ENCODE measurements at regions not wholly inside any gene's neighbourhood (a gene's known extent, or its start where the extent isn't known, plus 50 kb on each side); places are given as distances from the start of the nearest gene placed in this dataset.

- no peaks in the 10 kb centered on the region for H3K36me3 Mint-ChIP-seq (ENCODE audit: insufficient read depth, unreplicated experiment)
- TF ChIP-seq, protein P1, sequence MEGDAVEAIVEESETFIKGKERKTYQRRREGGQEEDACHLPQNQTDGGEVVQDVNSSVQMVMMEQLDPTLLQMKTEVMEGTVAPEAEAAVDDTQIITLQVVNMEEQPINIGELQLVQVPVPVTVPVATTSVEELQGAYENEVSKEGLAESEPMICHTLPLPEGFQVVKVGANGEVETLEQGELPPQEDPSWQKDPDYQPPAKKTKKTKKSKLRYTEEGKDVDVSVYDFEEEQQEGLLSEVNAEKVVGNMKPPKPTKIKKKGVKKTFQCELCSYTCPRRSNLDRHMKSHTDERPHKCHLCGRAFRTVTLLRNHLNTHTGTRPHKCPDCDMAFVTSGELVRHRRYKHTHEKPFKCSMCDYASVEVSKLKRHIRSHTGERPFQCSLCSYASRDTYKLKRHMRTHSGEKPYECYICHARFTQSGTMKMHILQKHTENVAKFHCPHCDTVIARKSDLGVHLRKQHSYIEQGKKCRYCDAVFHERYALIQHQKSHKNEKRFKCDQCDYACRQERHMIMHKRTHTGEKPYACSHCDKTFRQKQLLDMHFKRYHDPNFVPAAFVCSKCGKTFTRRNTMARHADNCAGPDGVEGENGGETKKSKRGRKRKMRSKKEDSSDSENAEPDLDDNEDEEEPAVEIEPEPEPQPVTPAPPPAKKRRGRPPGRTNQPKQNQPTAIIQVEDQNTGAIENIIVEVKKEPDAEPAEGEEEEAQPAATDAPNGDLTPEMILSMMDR (IDR thresholded peaks at IDR 0.05; ENCODE audit: unreplicated experiment) = no peak
- H3K4me3 Mint-ChIP-seq (ENCODE audit: unreplicated experiment) = no peak overlapping the region
- CTCF ChIA-PET = no interaction called here
- intact Hi-C loops (cut with micrococcal nuclease) = no loop called here
- POLR2A ChIA-PET = no interaction called here
- no peak overlapping the region for H3K27ac Mint-ChIP-seq (ENCODE audit: low read depth, unreplicated experiment)
- H3K27me3 Mint-ChIP-seq (ENCODE audit: insufficient read depth, unreplicated experiment) = no peaks in the 10 kb centered on the region
- no peak for DNase-seq (ENCODE audit: unreplicated experiment)
- no peaks in the 10 kb centered on the region for H3K4me1 Mint-ChIP-seq (ENCODE audit: insufficient read depth, unreplicated experiment)
- BruUV-seq (replicated peaks) = no TSS peak
- peaks cover 10% of the 10 kb centered on the region for H3K9me3 Mint-ChIP-seq (ENCODE audit: unreplicated experiment)
Measured at GRCh38 chr1:4425892-4426291, 228.5 kb upstream of the AJAP1 start.

DNA sequence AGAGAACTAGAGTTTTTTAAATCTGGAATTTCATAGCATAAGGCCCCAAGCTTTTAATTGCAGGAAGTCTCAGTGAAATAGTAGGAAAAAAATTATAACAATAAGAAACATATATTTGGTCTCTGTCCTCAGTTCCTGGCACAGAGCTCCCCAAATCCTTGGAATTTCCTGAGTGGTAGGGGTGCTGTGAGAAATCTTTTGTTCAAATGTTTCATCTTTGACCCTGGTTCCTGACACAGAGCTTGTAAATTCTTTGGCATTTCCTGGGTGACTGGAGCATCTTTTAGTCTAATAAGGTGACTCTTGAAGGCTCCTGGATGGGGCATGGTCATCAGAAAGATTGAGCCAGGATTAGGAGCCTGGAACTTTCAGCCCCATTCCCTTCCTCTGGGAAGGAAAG, 225.7 kb upstream of the AJAP1 start:
- Mint-ChIP-seq H3K27ac (ENCODE audit: low read depth, unreplicated experiment) (no peak overlapping the region), H3K4me1 (ENCODE audit: insufficient read depth, unreplicated experiment) (no peaks in the 10 kb centered on the region), H3K9me3 (ENCODE audit: unreplicated experiment) (peaks cover 17% of the 10 kb centered on the region), H3K27me3 (ENCODE audit: insufficient read depth, unreplicated experiment) (no peaks in the 10 kb centered on the region), H3K36me3 (ENCODE audit: insufficient read depth, unreplicated experiment) (no peaks in the 10 kb centered on the region), H3K4me3 (ENCODE audit: unreplicated experiment) (no peak overlapping the region)
- no TSS peak for BruUV-seq (replicated peaks)
- TF ChIP-seq, protein P1 (IDR thresholded peaks at IDR 0.05; ENCODE audit: unreplicated experiment) = no peak
- intact Hi-C loops (cut with micrococcal nuclease) = no loop called here
- CTCF ChIA-PET = interaction anchor here (0.6 to 0.9 kb wide), 3 partner anchors 39 to 1035 kb away, joined by 3 to 4 read pairs (median 3); no protein-coding TSS in a partner anchor
- POLR2A ChIA-PET = no interaction called here
- DNase-seq (ENCODE audit: unreplicated experiment) = no peak

DNA sequence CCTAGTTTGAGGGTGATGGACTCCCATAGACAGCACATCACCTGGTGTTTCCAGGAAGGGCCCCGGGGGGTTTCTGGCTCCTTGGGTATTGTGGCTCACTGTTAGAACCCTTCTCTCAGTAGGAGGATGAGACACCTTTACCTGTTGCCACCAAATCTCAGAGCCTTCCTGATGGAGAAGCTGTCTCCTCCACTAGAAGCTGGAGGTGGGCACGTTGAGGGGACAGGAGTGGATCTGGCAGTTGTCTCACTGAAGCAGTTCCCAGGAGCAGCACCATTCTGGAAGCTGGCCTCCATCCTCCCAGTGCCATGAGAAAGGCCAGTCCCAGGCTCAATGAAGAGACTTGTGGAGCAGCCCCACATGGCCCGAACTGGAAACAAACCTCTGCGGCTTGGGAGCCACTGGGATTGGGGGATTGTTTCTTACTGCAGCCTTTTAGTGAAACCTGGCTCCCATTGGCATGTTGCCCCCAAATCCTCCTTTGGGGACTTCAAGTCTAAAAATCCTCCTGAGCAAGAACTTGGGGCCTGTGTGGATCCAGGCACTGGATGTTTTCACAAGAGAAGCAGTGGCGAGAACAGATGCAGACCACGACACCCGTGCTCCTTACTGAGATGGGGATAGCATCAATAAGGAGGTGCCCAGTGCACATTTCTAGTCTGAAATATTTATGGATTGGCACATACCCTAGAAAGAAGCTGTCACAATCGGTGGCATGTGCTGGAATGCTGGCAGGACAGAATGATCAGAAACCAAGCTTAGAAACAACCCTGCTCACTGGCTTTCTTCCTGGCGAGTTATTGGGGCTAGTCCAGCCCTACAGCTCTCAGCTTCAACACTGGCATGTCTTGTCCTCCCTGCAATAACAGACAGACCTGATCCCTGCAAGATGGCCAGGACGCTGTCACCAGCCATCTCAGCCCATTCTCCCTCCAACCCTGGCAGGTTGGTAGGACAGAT, 223.7 kb upstream of the AJAP1 start:
- POLR2A ChIA-PET = no interaction called here
- Mint-ChIP-seq H3K27ac (ENCODE audit: low read depth, unreplicated experiment) (no peak overlapping the region), H3K4me3 (ENCODE audit: unreplicated experiment) (no peak overlapping the region), H3K36me3 (ENCODE audit: insufficient read depth, unreplicated experiment) (no peaks in the 10 kb centered on the region), H3K4me1 (ENCODE audit: insufficient read depth, unreplicated experiment) (no peaks in the 10 kb centered on the region), H3K9me3 (ENCODE audit: unreplicated experiment) (peaks cover 27% of the 10 kb centered on the region), H3K27me3 (ENCODE audit: insufficient read depth, unreplicated experiment) (no peaks in the 10 kb centered on the region)
- DNase-seq (ENCODE audit: unreplicated experiment) = no peak
- CTCF ChIA-PET = interaction anchor here (0.6 kb wide), 1 partner anchor 21 kb away, joined by 3 read pairs; no protein-coding TSS in a partner anchor
- no TSS peak for BruUV-seq (replicated peaks)
- intact Hi-C loops (cut with micrococcal nuclease) = no loop called here
- TF ChIP-seq, protein P1 (IDR thresholded peaks at IDR 0.05; ENCODE audit: unreplicated experiment) = no peak

DNA sequence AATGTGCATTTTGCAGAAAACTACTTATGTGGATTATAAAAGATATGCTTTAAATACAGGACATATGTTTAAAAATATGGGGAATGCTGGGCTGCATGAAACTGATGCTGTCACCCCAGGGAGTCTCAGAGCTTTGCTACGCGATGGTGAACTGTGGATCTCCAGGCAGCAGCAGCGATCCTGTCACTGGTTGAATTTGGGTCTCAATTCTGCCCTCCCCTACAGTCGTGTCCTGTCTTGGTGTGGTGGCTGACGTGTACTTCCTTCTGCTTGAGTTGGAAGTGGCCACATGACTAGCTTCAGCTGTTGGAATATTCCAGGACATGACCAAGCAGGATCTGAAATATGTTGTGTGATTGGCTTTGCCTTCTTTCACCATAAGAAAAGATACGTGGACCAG, 222.9 kb upstream of the AJAP1 start:
- Mint-ChIP-seq H3K27me3 (ENCODE audit: insufficient read depth, unreplicated experiment) (no peaks in the 10 kb centered on the region), H3K36me3 (ENCODE audit: insufficient read depth, unreplicated experiment) (no peaks in the 10 kb centered on the region), H3K9me3 (ENCODE audit: unreplicated experiment) (peaks cover 34% of the 10 kb centered on the region), H3K4me1 (ENCODE audit: insufficient read depth, unreplicated experiment) (no peaks in the 10 kb centered on the region), H3K4me3 (ENCODE audit: unreplicated experiment) (no peak overlapping the region), H3K27ac (ENCODE audit: low read depth, unreplicated experiment) (no peak overlapping the region)
- BruUV-seq (replicated peaks) = no TSS peak
- ChIA-PET CTCF (no interaction called here), POLR2A (no interaction called here)
- TF ChIP-seq, protein P1 (IDR thresholded peaks at IDR 0.05; ENCODE audit: unreplicated experiment) = no peak
- intact Hi-C loops (cut with micrococcal nuclease) = no loop called here
- no peak for DNase-seq (ENCODE audit: unreplicated experiment)

All from MCF 10A (cell line).